SU-DHL-6 (cell line): ENCODE measurements at regions not wholly inside any gene's neighbourhood (a gene's known extent, or its start where the extent isn't known, plus 50 kb on each side); places are given as distances from the start of the nearest gene placed in this dataset.

Experiments
- H2AFZ ChIP-seq: fragments of 200-600 bp; sonication (generic); 2 replicates; pipeline ENCODE4 v1.6.1; 2014; ENCODE audit warnings: low read depth, mild to moderate bottlenecking, moderate library complexity, mixed read lengths, antibody characterized with exemption, low read length; ENCODE audit not compliant: severe bottlenecking
- H3F3A ChIP-seq: fragments of 200-600 bp; shearing (Covaris generic); 2 replicates; pipeline ENCODE4 v1.6.0; 2016; ENCODE audit warnings: antibody characterized with exemption, mild to moderate bottlenecking; ENCODE audit not compliant: insufficient read depth
- H3K27ac ChIP-seq: fragments of 200-600 bp; sonication (generic); 2 replicates; pipeline ENCODE4 v1.5.1; 2016; ENCODE audit warnings: low read depth, mild to moderate bottlenecking, low read length, moderate library complexity, mixed read lengths
- H3K27me3 ChIP-seq: fragments of 200-600 bp; sonication (generic), shearing (Covaris generic); 2 replicates; pipeline ENCODE4 v1.6.0; 2014; ENCODE audit warnings: mild to moderate bottlenecking, low read length
- H3K36me3 ChIP-seq: fragments of 200-600 bp; sonication (generic); 2 replicates; pipeline ENCODE4 v1.6.1; 2014; ENCODE audit warnings: mild to moderate bottlenecking, low read length, mixed read lengths
- H3K4me2 ChIP-seq: fragments of 300-600, 200-600 bp; shearing (Covaris generic), sonication (generic); 2 replicates; pipeline ENCODE4 v1.6.0; 2014; ENCODE audit warnings: low read length, low read depth, mild to moderate bottlenecking; ENCODE audit not compliant: poor library complexity, severe bottlenecking
- H3K4me3 ChIP-seq: fragments of 200-600 bp; sonication (generic); 2 replicates; pipeline ENCODE4 v1.5.1; 2014; ENCODE audit warnings: antibody characterized with exemption, low read length, mild to moderate bottlenecking, mixed read lengths; ENCODE audit not compliant: insufficient read depth, poor library complexity, severe bottlenecking
- H3K79me2 ChIP-seq: fragments of 200-600 bp; sonication (generic); 2 replicates; pipeline ENCODE4 v1.6.1; 2014; ENCODE audit warnings: mild to moderate bottlenecking, low read length, moderate library complexity; ENCODE audit not compliant: insufficient read depth
- H3K9ac ChIP-seq: fragments of 200-600 bp; sonication (generic); 2 replicates; pipeline ENCODE4 v1.7.0; 2014; ENCODE audit warnings: mild to moderate bottlenecking, low read length
- H3K9me2 ChIP-seq: fragments of 200-600 bp; sonication (generic); replicated peaks from 2 replicates; pipeline ENCODE4 v1.6.1; 2014; ENCODE audit warnings: low read length; ENCODE audit not compliant: insufficient read depth
- H3K9me3 ChIP-seq: fragments of 200-600 bp; sonication (generic); 2 replicates; pipeline ENCODE4 v1.6.1; 2014; ENCODE audit warnings: low read length, mixed read lengths; ENCODE audit not compliant: insufficient read depth
- H4K20me1 ChIP-seq: fragments of 200-600 bp; sonication (generic); 2 replicates; pipeline ENCODE4 v1.6.1; 2014; ENCODE audit warnings: low read depth, mild to moderate bottlenecking, antibody characterized with exemption, low read length, moderate library complexity, mixed read lengths
- CTCF ChIP-seq: fragments of 200-600 bp; sonication (generic); IDR thresholded peaks from one replicate; pipeline ENCODE4 v1.5.1; 2017; ENCODE audit warnings: antibody characterized with exemption, mild to moderate bottlenecking, low read length, moderate library complexity; ENCODE audit not compliant: insufficient read depth, poor library complexity, severe bottlenecking
- EZH2phosphoT487 ChIP-seq: fragments of 200-600 bp; sonication (generic), shearing (Covaris generic); conservative IDR thresholded peaks from 2 replicates; pipeline ENCODE4 v1.6.1; 2018; ENCODE audit warnings: mild to moderate bottlenecking, antibody characterized with exemption, low read length, moderate library complexity, mixed read lengths

DNA sequence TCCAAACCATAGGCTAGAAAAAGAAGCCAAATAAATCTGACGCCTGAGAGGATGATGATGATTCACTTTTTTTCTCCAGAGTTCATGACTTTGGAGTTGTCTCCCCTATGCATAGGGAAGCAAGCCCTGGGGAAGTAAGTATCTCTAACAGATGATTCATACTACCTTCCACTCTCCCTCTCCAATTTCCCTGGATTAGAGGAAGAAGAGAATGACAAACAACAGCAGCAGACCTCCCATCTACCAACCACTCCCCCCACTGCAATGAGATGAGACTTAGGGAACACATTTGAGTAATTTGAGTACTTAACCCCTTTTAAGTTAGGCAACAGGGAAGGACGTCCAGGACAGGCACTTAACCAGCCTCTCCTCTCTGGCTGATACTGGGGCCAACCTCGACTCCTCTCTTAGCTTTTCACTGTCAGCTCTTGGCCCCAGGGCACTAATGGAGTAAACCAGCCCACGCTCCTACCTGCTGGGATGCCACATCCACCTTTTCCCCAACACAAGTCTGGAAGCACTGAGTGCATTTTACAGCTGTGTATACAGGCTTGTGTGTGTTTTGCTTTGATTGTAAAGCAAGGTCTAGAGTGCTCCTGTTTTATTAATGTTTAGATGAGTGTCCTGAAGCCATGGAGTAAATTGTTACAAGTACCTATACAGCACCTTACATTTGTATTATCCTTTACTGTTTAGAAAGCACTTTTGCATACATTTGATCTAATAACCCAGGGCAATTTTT, 180.7 kb downstream of the PHLDA1 start:
- no peaks in the 10 kb centered on the region for H3K9me2 ChIP-seq
- H3K79me2 ChIP-seq, result no peaks in the 10 kb centered on the region
- H3K36me3 ChIP-seq, result no peaks in the 10 kb centered on the region
- H3K9ac ChIP-seq, result no peak overlapping the region
- H3K27ac ChIP-seq, result no peak overlapping the region
- H4K20me1 ChIP-seq, result no peaks in the 10 kb centered on the region
- H3K4me3 ChIP-seq, result no peak overlapping the region
- no peaks in the 10 kb centered on the region for H3F3A ChIP-seq
- TF ChIP-seq CTCF, result no peak
- TF ChIP-seq EZH2phosphoT487, result no peak
- no peaks in the 10 kb centered on the region for H3K27me3 ChIP-seq
- no peak overlapping the region for H2AFZ ChIP-seq
- H3K4me2 ChIP-seq, result no peak overlapping the region
- H3K9me3 ChIP-seq, result no peaks in the 10 kb centered on the region

- Histone ChIP-seq H3K79me2 (no peaks in the 10 kb centered on the region), H3F3A (no peaks in the 10 kb centered on the region), H3K9ac (no peak overlapping the region), H3K27me3 (no peaks in the 10 kb centered on the region), H3K27ac (no peak overlapping the region), H3K9me3 (no peaks in the 10 kb centered on the region), H3K9me2 (no peaks in the 10 kb centered on the region), H4K20me1 (no peaks in the 10 kb centered on the region), H3K4me2 (no peak overlapping the region), H3K36me3 (no peaks in the 10 kb centered on the region), H2AFZ (no peak overlapping the region), H3K4me3 (no peak overlapping the region)
- no peak for TF ChIP-seq CTCF
- no peak for TF ChIP-seq EZH2phosphoT487
Measured at GRCh38 chr12:75848961-75849360, 182.6 kb downstream of the PHLDA1 start.

DNA sequence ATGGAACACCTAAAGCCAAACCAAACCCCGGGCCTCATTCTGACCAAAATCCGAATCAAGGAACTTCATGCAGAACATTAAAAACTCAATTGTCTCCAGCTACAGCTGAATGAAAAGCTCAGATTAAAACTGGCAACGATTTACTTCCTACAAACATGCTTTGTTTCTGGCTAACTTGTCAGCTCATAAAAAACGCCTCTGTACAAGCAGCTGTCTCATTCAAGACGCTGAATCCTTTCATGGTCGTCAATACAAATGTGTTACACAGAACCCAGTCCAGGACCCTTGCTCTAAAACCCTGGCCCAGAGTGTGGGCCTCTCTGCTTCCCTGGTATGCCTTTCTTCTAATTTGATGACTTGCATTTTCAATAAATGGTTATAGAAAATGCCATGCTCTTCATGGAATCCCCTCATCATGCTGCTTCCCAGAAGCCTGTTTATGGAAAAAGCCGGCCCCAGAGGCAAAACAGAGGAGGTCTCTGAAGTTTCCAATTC, 183.1 kb downstream of the PHLDA1 start:
- Histone ChIP-seq H4K20me1 (no peaks in the 10 kb centered on the region), H3K9me3 (no peaks in the 10 kb centered on the region), H3K36me3 (no peaks in the 10 kb centered on the region), H3K4me3 (no peak overlapping the region), H3K9ac (no peak overlapping the region), H3K27ac (no peak overlapping the region), H3K79me2 (no peaks in the 10 kb centered on the region), H3F3A (no peaks in the 10 kb centered on the region), H2AFZ (no peak overlapping the region), H3K27me3 (no peaks in the 10 kb centered on the region), H3K9me2 (no peaks in the 10 kb centered on the region), H3K4me2 (no peak overlapping the region)
- TF ChIP-seq EZH2phosphoT487 (no peak), CTCF (no peak)
